Right lobe of liver (tissue), 6 donors: ENCODE measurements at regions not wholly inside any gene's neighbourhood (a gene's known extent, or its start where the extent isn't known, plus 50 kb on each side); places are given as distances from the start of the nearest gene placed in this dataset.

Experiments used
- ATAC-seq, 4 donors: fragments of 200-7000 bp; cut with Tn5 transposase; one replicate each; pipeline ENCODE4 v1.9.1; 2020; ENCODE audit warnings: mild to moderate bottlenecking in 4 of 4, moderate library complexity in 4 of 4
- DNase-seq, 3 donors: peaks; one replicate each; pipeline ENCODE4 v3.0.0-alpha.2; 2020
- H3K27ac ChIP-seq, 3 donors: fragments of 200-600 bp; one replicate each; pipeline ENCODE4 v1.8.0; 2022
- H3K27me3 ChIP-seq, 2 donors: fragments of 200-600 bp; one replicate each; pipeline ENCODE4 v1.8.0; 2022
- H3K36me3 ChIP-seq, 4 donors: fragments of 200-600 bp; sonication (generic) in 1 of 4; one replicate each; pipeline versions ENCODE4 v1.5.1 to v1.8.0; 2017 to 2022; ENCODE audit warnings: control low read depth in 1 of 4
- H3K4me1 ChIP-seq, 4 donors: fragments of 200-600 bp; sonication (generic) in 1 of 4; one replicate each; pipeline versions ENCODE4 v1.5.1 to v1.8.0; 2017 to 2022; ENCODE audit warnings: control low read depth in 1 of 4
- H3K4me3 ChIP-seq, 3 donors: fragments of 200-600 bp; one replicate each; pipeline ENCODE4 v1.8.0; 2022
- H3K9me3 ChIP-seq, 4 donors: fragments of 200-600 bp; sonication (generic) in 1 of 4; one replicate each; pipeline versions ENCODE4 v1.5.1 to v1.8.0; 2017 to 2022; ENCODE audit warnings: control low read depth in 1 of 4
- POLR2A ChIP-seq: fragments of 450-650 bp; IDR thresholded peaks from one replicate; pipeline ENCODE4 v1.6.1; 2017; ENCODE audit warnings: antibody characterized with exemption, mild to moderate bottlenecking
- WGBS: methylation state at CpG from one replicate; pipeline ENCODE4 v1.1.6; 2018; ENCODE audit warnings: low coverage, low lambda C conversion rate; ENCODE audit not compliant: insufficient coverage; ENCODE audit errors: missing lambda C conversion rate; 5-methylcytosine and 5-hydroxymethylcytosine counted together
- intact Hi-C, 2 donors: fragments of 100-400 bp; cut with DNase I; formaldehyde crosslinking; loops; one replicate each; pipeline versions ENCODE4 v1.11.2 to v1.14.1; 2022
- TF ChIP-seq, protein P1 (sequence below), 4 donors: fragments of 200-600 bp in 3 of 4; fragments of 450-650 bp in 1 of 4; IDR thresholded peaks; one replicate each; pipeline versions ENCODE4 v1.5.1 to v1.8.0; 2016 to 2022; ENCODE audit warnings: antibody characterized with exemption in 4 of 4, mild to moderate bottlenecking in 2 of 4
- donor health status: DM: no; HTN: yes; CAD: no.
- donor health status: DM: no; HTN: no; CAD: no.
- donor health status: DM: no; HTN: no; CAD: no.
- donor health status: DM: no; HTN: yes; CAD: no.
- donor health status: DM: no; HTN: yes; CAD: no.

DNA sequence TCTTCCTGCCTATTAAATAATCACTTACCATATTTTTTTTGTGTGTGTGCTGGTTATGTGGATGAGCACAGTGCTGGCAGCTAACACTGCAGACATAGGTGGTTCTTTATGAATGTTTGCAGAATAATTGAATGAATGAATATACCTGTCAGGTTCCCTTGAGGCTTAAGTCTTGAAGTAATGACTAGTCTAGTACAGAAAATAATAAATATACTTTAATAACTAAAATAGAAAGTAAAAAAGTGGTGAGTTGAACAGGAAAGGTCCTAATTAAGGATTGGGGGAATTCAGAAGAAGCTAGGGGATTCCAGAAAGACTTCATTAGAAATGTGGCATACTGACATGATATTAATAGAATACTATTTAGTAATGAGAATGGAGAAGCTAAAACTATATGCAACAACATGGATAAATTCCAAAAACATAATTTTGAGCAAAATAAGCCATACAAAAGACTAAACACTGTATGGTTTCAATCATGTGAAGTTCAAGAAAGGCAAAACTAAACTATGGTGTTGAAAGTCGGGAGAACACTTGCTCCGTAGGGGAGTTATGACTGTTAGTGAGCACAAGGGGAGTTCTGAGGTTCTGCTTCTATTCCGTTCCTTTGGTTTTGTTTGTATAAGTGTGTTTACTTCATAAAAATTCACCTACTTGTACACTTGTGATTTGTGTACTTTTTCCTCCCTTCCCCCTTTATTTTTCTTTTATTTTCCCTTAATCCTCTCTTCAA lies 464.6 kb downstream of the MTX2 start:
- H3K36me3 ChIP-seq = no peaks in the 10 kb centered on the region
- no peak overlapping the region for H3K4me3 ChIP-seq
- H3K27ac ChIP-seq = no peak overlapping the region
- H3K9me3 ChIP-seq = no peaks in the 10 kb centered on the region
- peaks cover 0 to 7% (median 3%) of the 10 kb centered on the region in 4 donors for H3K4me1 ChIP-seq
- no peak for ATAC-seq
- WGBS = 88% methylated on average over 3 of the region's 3 CpGs
- intact Hi-C loops = no loop called here
- TF ChIP-seq, protein P1, sequence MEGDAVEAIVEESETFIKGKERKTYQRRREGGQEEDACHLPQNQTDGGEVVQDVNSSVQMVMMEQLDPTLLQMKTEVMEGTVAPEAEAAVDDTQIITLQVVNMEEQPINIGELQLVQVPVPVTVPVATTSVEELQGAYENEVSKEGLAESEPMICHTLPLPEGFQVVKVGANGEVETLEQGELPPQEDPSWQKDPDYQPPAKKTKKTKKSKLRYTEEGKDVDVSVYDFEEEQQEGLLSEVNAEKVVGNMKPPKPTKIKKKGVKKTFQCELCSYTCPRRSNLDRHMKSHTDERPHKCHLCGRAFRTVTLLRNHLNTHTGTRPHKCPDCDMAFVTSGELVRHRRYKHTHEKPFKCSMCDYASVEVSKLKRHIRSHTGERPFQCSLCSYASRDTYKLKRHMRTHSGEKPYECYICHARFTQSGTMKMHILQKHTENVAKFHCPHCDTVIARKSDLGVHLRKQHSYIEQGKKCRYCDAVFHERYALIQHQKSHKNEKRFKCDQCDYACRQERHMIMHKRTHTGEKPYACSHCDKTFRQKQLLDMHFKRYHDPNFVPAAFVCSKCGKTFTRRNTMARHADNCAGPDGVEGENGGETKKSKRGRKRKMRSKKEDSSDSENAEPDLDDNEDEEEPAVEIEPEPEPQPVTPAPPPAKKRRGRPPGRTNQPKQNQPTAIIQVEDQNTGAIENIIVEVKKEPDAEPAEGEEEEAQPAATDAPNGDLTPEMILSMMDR (IDR thresholded peaks at IDR 0.05) = no peak
- no peaks in the 10 kb centered on the region for H3K27me3 ChIP-seq
- DNase-seq = no peak

GRCh38 chr2:176734868-176735267 lies 465.6 kb downstream of the MTX2 start:
- no peak for TF ChIP-seq POLR2A
- TF ChIP-seq, protein P1 (IDR thresholded peaks at IDR 0.05) = no peak
- Histone ChIP-seq H3K36me3 (no peaks in the 10 kb centered on the region), H3K4me1 (peaks cover 0 to 6% (median 3%) of the 10 kb centered on the region in 4 donors), H3K27me3 (no peaks in the 10 kb centered on the region), H3K27ac (no peak overlapping the region), H3K9me3 (no peaks in the 10 kb centered on the region), H3K4me3 (no peak overlapping the region)
- ATAC-seq (no peak), DNase-seq (no peak)
- intact Hi-C loops = no loop called here
- 75% methylated on average over 5 of the region's 5 CpGs for WGBS

GRCh38 chr2:176742271-176742670 lies 470.3 kb upstream of the HNRNPA3 start:
- no peak overlapping the region for H3K4me3 ChIP-seq
- 65% methylated on average over 1 of the region's 1 CpG for whole genome bisulfite sequencing
- H3K36me3 ChIP-seq = no peaks in the 10 kb centered on the region
- no peaks in the 10 kb centered on the region for H3K9me3 ChIP-seq
- H3K4me1 ChIP-seq = no peaks in the 10 kb centered on the region
- TF ChIP-seq, protein P1 (IDR thresholded peaks at IDR 0.05) = no peak
- no peak for TF ChIP-seq POLR2A
- ATAC-seq (no peak), DNase-seq (no peak)
- H3K27ac ChIP-seq = no peak overlapping the region
- H3K27me3 ChIP-seq = no peaks in the 10 kb centered on the region
- intact Hi-C loops = no loop called here

DNA sequence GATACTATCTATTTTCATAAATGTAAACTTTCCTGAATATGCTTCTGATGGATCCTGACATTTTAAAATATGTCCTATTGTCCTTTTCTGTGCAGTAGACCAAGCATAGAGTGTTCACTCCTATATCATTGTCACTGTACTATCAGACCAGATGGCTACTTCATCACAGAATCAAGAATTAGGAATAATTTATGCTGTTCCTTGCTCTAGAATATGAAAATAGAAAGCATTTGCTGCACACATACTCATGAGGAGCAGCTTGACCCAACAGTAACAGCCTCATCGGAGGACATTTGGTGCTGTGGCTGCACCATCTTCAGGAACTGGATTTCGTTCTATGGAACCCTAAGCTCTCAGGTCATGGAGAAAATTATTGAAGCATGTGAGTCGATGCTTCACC lies 468.9 kb upstream of the HNRNPA3 start:
- intact Hi-C loops = no loop called here
- no peaks in the 10 kb centered on the region for H3K9me3 ChIP-seq
- no peaks in the 10 kb centered on the region for H3K4me1 ChIP-seq
- H3K36me3 ChIP-seq = no peaks in the 10 kb centered on the region
- 65% methylated on average over 3 of the region's 3 CpGs for WGBS
- no peak overlapping the region for H3K27ac ChIP-seq
- DNase-seq (no peak), ATAC-seq (no peak)
- no peak overlapping the region for H3K4me3 ChIP-seq
- H3K27me3 ChIP-seq = no peaks in the 10 kb centered on the region
- TF ChIP-seq, protein P1 (IDR thresholded peaks at IDR 0.05) = no peak
- TF ChIP-seq POLR2A = no peak
